H1 (cell line): ENCODE measurements at regions not wholly inside any gene's neighbourhood (a gene's known extent, or its start where the extent isn't known, plus 50 kb on each side); places are given as distances from the start of the nearest gene placed in this dataset.

ENCODE experiments used
- EP300 ChIP-seq, 2 experiments: IDR thresholded peaks; 1 replicate in 1 of 2; 2 replicates in 1 of 2; pipeline ENCODE4 v1.6.1; 2011 to 2012; ENCODE audit warnings: low read depth in 2 of 2, low read length in 2 of 2, mild to moderate bottlenecking in 2 of 2, borderline replicate concordance in 1 of 2, inconsistent platforms in 1 of 2, moderate library complexity in 1 of 2
- ZNF274 ChIP-seq: IDR thresholded peaks from 2 replicates; pipeline ENCODE4 v1.7.0; 2012; ENCODE audit warnings: low read length, borderline replicate concordance; ENCODE audit errors: extremely low read depth
- TF ChIP-seq, protein P1 (sequence below), 3 experiments: IDR thresholded peaks; 1 replicate in 2 of 3; 2 replicates in 1 of 3; pipeline versions ENCODE4 v1.5.1 to v1.6.1; 2011; ENCODE audit warnings: low read length in 3 of 3, mild to moderate bottlenecking in 3 of 3, inconsistent platforms in 2 of 3, low read depth in 1 of 3, moderate library complexity in 1 of 3; ENCODE audit not compliant: insufficient read depth in 1 of 3; ENCODE audit errors: control extremely low read depth in 1 of 3

DNA sequence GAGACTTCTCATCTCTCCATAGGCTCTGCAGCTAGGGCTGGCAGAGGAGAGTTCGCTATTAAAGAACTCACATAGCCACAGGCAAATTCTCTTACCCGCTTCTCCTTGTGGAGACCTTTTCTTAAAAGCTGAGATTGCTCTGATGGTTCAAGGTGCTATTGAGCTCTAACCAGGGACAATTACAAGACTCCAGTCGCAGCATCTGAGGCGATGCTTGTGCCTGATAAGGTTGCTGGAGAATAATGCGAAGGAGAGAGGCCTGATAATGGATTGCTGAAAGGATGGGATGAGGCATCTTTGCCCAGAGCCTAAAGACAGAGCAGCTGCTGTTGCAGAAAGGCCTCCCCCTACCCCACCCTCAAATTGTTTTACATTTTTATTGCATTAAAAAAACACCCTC lies 244.5 kb upstream of the SOX14 start:
- TF ChIP-seq EP300 (IDR thresholded peaks at IDR 0.05; ENCODE audit: borderline replicate concordance in 1 of 2, low read depth in 2 of 2, low read length in 2 of 2) (no peak), ZNF274 (no peak)
- TF ChIP-seq, protein P1, sequence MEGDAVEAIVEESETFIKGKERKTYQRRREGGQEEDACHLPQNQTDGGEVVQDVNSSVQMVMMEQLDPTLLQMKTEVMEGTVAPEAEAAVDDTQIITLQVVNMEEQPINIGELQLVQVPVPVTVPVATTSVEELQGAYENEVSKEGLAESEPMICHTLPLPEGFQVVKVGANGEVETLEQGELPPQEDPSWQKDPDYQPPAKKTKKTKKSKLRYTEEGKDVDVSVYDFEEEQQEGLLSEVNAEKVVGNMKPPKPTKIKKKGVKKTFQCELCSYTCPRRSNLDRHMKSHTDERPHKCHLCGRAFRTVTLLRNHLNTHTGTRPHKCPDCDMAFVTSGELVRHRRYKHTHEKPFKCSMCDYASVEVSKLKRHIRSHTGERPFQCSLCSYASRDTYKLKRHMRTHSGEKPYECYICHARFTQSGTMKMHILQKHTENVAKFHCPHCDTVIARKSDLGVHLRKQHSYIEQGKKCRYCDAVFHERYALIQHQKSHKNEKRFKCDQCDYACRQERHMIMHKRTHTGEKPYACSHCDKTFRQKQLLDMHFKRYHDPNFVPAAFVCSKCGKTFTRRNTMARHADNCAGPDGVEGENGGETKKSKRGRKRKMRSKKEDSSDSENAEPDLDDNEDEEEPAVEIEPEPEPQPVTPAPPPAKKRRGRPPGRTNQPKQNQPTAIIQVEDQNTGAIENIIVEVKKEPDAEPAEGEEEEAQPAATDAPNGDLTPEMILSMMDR (IDR thresholded peaks at IDR 0.05; ENCODE audit: control extremely low read depth in 1 of 3, insufficient read depth in 1 of 3, low read depth in 1 of 3, low read length in 3 of 3): no peak
